HG03025 (cell line): ENCODE measurements at regions not wholly inside any gene's neighbourhood (a gene's known extent, or its start where the extent isn't known, plus 50 kb on each side); places are given as distances from the start of the nearest gene placed in this dataset.
"Not testable (repeated sequence)": the region's sequence is repeated elsewhere in the genome, so short reads cannot be mapped to it uniquely, and the experiment has no call there.

ENCODE experiments used
- ATAC-seq: cut with Tn5 transposase; IDR thresholded peaks from one replicate; pipeline ENCODE4 v1.9.1; 2021; ENCODE audit warnings: mild to moderate bottlenecking, moderate library complexity; ENCODE audit not compliant: unreplicated experiment, low FRiP score

DNA sequence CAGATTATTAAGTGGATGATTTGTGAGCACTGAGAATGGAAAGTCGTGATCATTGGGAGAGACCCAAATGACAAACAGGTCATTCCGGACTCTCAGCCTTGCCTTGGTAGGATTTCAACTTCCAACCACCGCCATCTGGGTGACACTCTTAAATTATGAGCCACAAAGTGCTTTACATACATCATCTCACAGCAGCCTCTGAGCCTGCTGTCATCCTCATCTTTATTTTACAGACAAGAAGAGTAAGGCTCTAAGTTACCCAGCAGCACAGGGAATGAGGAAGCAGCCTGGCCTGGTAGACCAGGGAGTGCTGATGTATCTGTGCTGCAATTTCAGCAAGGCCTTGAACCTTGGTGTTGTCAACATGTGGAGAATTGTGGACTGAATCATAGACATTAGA, 105.8 kb upstream of the TRIM2 start:
- ATAC-seq: no peak

DNA sequence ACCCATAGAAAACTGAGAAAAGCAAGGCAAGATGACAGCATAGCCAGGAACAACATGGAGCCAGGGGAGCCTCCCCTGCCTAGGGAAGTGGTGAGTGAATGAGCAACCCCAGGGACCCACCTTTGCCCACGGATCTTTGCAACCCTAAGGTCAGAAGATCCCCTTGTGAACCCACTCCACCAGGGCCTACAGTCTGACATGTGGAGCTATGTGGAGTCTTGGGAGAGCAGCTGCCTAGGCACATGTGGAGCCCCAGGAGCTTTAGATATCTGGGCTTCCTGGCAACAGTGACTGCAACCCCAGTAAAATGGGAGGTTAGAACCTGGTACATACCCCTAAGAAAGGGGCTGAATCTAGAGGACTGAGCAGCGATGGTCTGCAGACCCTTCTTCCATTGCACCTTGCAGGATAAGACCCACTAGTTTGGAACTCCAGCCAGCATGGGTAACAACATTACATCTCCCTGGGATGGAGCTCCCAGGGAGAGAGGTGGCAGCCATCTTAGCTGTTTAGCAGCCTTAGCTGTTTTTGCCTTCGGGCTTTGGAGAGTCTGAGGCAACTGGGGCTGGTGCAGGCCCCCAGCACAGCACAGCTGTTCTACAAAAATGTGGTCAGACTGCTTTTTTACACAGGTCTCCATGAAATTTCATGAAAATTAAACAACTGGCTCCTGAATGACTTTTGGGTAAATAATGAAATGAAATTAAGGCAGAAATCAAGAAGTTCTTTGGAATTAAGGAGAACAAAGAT, 104.7 kb upstream of the TRIM2 start:
- ATAC-seq: no peak

DNA sequence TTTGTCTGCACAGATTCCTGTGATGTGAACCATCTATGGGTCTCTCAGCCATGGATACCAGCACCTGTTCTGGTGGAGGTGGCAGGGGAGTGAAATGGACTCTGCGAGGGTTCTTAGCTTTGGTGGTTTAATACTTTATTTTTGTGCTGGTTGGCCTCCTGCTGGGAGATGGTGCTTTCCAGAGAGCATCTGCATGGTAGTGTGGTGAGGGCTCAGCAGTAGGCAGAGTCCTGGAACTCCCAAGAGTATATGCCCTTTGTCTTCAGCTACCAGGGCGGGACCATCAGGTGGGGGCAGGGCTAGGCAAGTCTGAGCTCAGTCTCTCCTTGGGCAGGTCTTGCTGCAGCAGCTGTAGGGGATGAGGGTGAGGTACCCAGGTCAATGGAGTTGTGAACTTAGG, 97.5 kb upstream of the TRIM2 start:
- ATAC-seq: not testable (repeated sequence)

DNA sequence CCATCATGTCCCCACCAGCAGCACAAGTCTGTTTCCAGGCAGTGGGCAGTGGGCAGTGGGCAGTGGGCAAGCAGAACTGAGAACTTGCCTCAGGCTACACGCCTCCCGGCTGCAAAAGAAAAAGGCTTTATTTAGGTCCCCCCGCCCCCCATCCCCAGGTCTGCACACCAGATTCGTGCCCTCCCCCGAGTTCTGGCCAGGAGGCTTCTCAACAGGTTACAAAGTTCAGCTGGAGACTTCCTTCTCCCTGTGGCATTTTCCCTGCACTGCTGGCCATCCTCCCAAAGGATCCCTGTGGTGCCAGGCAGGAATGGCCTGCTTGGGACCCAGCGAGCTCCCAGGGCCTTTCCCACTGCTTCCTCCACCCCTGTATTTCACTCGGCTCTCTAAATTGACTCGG, 97.0 kb upstream of the TRIM2 start:
- no peak for ATAC-seq

DNA sequence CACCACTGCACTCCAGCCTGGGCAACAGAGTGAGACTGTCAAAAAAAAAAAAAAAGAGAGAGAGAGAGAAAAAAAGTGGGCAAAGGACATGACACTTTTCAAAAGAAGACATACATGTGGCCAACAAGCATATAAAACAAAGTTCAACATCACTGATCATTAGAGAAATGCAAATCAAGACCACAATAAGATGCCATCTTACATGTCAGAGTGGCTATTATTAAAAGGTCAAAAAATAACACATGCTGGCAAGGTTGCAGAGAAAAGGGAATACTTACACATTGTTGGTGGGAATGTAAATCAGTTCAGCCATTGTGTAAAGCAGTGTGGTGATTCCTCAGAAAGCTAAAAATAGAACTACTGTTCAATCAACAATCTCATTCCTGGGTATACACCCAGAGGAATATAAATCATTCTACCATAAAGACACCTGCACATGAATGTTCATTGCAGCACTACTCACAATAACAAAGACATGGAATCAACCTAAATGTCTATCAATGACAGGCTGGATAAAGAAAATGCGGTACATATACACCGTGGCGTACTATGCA, 94.9 kb upstream of the TRIM2 start:
- ATAC-seq: no peak

DNA sequence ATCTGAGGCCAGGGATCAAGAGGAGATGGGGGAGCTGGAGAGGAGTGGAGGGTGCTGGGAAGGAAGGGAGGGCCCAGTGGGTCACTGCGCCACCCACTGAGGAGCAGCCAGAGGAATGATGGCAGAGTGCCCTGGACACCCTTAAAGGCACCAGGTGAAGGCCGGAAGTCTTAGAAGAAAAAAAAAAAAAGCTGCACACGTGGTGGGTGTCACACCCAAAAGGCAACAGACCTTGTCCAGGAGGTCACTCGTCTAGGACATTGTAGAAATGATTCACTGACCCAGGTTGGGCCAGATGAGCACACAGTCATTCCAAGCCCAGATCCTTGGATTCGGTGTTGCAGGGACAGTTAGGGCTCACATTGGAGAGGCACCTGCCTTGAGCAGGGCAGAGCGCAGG, 93.5 kb upstream of the TRIM2 start:
- ATAC-seq: no peak

GRCh38 chr4:153111426-153112040, 92.7 kb upstream of the TRIM2 start:
- no peak for ATAC-seq

DNA sequence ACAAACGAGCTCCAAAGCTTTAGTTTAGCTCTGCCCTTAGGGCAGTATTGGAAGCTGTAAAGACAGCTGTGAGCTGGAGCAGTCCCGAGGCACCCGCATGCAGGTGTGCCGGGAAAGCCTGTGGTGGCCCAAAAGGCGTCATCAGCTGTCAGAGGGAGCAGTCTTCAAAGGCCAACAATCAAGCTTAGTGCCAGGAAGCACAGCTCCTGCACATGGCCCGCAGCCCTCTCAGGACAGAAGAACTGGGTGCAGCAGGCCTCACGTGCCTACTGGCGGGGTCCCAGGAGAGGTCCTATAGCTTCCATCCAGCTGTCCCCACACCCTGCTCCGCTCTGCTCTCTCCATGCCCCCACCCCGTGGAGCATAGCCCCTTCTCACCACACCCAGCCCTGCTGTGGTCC, 92.2 kb upstream of the TRIM2 start:
- no peak for ATAC-seq

- no peak for ATAC-seq
Measured at GRCh38 chr4:153113061-153113837, 91.0 kb upstream of the TRIM2 start.

DNA sequence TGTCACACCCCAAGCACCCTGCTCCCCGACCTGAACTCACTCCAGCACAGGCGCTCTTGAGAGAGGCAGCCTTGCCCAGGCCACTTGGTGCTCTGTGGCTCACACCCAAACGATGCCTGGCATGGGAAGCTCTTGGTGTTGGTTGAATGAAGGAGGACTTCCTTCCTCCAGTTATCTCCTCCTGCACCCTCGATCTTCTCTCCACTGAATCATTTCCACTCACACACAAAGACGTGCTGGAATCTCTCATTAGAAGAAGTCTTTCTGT, 90.5 kb upstream of the TRIM2 start:
- ATAC-seq: no peak

DNA sequence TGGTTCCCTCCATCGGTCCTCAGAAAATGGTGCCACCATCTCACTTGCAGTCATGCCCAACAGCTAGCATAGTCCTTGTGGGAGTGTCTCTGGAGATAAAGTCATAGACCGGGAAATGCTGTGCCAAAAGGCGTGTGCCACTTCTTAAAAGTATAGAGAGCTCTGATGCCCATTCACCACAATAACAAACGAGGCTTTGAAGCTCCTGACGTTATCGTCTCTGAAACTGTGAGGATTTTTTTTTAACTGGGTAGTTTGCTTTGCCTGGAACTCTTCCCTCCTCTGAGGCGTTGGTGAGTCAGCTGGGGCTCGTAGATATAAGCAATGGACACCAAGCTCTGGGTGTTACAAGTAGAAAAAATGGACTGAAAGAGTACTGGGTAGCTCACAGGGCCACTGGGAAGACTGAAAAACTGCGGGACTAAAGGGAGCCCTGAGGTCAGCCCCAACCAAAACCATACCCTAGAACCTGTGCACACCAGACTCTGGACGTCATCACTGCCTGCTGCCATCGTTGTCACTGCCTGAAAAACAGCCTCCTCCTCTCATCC, 89.4 kb upstream of the TRIM2 start:
- no peak for ATAC-seq

DNA sequence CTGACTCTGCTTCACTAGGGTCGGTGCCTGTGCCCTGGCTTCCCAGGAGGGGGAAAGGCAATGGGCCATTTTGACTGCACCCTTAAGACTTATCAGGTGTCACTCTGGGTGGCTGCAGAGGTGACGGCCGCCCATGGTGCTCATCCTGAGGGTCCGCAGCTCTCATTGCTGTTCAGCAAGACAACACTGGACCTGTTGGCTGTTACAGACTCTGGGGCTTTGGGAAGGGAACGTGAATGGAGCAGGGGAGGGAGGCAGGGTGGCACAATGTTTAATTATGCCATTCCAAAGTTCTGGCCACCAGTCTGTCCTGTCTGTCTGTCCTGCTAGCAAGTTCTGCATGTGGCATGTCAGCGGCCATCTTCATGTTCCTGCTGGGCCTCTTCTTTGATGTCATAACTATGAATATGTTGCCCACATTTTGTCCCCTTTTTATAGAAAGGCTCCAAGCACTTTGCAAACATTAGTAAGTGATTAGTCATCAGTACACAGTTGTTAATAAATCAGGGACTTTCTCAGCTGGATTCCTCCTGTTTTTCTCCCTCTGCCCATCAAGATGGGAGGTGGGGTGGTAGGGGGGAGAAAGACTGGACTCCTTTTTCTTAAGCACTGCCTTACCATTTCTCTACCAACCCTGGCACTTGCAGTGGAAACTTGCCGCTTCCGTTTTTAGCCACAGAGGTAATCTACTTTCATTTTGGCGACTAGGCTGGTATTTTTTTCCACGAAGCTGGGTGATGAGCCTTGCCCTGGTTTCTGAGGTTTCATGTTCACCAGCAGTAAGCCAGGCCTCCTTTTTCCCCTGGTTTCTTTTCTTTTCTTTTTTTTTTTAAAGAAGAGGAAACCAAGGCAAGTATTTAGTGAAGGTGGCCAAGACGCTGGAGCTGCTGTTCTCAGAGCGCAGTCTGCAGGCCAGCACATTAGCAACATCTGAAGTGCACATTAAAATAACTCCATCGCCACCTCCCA, 88.6 kb upstream of the TRIM2 start:
- peak; percentile 71 for ATAC-seq

DNA sequence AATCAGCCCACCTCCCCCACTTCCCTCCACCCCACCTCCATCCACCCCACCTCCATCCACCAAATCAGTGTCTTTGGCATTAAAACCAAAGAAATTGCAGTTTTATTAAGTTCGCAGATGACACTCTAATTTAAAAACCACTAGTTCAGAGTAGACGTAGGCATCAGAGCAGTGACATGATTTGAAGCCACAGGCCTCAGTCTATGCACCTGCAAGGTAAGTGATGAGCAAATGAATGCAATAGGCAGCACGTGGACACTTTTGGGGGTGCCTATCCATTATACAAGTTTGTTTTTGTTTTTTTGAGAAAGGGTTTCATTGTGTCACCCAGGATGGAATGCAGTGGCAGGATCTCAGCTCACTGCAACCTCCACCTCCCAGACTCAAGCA, 88.0 kb upstream of the TRIM2 start:
- ATAC-seq: no peak

- ATAC-seq: no peak
Measured at GRCh38 chr4:153116801-153117200, 87.4 kb upstream of the TRIM2 start.

DNA sequence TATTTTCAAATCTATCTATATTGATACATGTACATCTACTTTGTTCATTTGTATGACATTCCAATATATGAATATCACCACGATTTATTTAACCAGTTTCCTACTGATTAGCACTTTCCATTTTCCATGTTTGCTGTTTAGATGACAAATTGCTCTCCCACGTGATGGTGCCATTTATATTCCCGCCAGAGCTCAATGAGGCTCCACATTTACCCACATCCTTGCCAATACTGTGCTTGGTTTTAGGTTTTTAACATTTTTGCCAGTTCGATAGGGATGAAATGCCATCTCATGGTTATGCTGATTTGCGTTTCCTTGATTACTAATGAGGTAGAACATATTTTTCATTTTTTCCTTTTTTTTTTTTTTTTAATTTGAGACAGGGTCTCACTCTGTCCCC, 86.7 kb upstream of the TRIM2 start:
- no peak for ATAC-seq

- ATAC-seq: no peak
Measured at GRCh38 chr4:153119626-153120025, 84.6 kb upstream of the TRIM2 start.

DNA sequence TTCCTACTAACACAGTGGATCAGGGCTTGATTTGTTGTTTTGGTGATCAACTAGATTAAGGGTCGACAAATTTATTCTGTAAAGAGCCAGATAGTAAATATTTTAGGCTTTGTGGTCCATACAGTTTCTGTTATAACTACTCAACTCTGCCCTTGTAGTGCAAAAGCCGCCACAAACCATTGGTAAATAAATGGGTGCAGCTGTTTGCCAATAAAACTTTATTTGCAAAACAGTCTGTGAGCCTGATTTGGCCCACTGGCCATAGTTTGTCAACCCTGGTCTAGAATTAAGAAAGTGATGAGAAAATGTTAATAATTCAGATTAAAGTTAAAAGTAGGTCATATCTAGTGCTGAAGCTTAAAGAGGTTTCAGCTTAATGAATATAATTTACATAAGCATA, 84.0 kb upstream of the TRIM2 start:
- ATAC-seq: no peak

DNA sequence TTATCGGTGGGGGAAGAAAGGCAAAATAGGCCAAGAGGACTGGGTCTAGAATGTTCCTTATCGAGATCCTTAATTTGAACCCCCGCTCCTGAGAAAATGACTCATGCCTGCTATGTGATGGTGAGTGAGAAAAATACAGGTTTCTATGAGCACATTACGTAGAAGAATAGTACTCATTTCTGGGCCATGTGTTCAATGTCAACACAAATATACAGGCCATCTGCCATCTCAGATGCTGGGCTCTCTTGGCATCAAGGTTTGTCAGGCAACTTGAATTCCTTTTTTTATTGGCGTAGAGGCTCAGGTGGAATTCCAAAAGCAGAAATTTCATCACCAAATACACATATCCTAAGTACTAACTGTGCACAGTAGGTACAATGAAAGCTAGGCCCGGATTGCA, 81.4 kb upstream of the TRIM2 start:
- no peak for ATAC-seq

DNA sequence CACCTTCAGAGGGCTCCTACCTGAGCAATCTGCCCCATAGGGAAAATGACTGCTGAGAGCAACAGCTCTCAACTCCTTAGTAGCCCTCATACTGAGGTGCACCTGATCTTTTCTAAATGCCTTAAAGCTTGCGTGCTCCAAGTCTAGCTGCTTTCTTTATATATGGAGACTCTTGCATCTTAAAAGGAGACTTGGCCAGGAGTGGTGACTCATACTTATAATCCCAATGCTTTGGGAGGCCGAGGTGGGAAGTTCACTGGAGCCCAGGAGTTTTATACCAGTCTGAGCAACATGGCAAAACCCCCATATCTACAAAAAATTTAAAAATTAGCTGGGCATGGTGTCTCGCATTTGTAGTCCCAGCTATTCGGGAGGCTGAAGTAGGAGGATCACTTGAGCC, 78.1 kb upstream of the TRIM2 start:
- ATAC-seq: no peak

DNA sequence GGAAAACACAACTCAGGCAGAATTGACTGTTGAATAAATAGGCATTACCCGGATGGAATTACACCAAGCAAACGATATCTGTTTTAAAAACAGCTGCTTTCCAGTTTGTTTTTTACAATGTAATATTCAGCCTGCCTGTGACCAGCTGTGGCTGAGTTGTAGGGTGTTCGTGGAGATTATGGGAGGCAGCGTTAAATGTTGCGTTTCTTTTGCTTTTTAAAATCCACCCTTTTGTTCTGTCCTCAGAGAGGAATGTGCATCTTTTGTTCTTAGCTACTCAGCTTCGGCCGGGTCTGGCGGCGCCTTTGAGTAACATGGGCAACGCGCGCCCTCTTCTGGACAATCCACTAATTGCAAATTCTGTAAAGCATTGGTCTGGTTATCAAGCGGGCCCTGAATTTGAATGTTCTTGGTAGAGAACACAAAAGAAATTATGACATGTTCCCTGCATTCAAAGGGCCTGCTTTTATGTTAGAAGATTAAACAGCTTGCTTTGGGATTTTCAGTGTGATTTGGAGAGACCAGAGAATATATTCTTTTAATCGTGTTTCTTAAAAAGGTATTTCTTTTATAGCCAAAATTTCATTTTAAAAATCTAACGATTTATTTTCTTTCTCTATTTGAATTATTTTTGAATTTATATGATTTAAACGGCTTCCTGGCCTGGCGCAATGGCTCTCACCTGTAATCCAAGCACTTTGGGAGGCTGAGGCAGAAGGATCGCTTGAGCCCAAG, 76.3 kb upstream of the TRIM2 start:
- ATAC-seq: peak; percentile 68
